MM.1S (cell line): ENCODE measurements at regions not wholly inside any gene's neighbourhood (a gene's known extent, or its start where the extent isn't known, plus 50 kb on each side); places are given as distances from the start of the nearest gene placed in this dataset.

Experiments
- DNase-seq: peaks from one replicate; pipeline ENCODE4 v3.0.0-alpha.2; 2015
- H2AFZ ChIP-seq: fragments of 300-600 bp; sonication (generic); 2 replicates; pipeline ENCODE4 v1.6.0; 2016; ENCODE audit warnings: antibody characterized with exemption, low read length
- H3F3A ChIP-seq: fragments of 300-600 bp; sonication (generic); 2 replicates; pipeline ENCODE4 v1.6.1; 2016; ENCODE audit warnings: mild to moderate bottlenecking, antibody characterized with exemption, low read length, moderate library complexity, mixed read lengths; ENCODE audit not compliant: insufficient read depth
- H3K27ac ChIP-seq: fragments of 300-600 bp; sonication (generic); 2 replicates; pipeline ENCODE4 v1.5.1; 2016; ENCODE audit warnings: mild to moderate bottlenecking, low read length
- H3K27me3 ChIP-seq: fragments of 300-600 bp; sonication (generic); replicated peaks from 2 replicates; pipeline ENCODE4 v1.6.0; 2016; ENCODE audit warnings: low read length; ENCODE audit not compliant: insufficient read depth
- H3K36me3 ChIP-seq: fragments of 300-600 bp; sonication (generic); replicated peaks from 2 replicates; pipeline ENCODE4 v1.6.1; 2016; ENCODE audit warnings: mild to moderate bottlenecking, low read length, mixed read lengths; ENCODE audit not compliant: insufficient read depth
- H3K4me1 ChIP-seq: fragments of 300-600 bp; sonication (generic); 2 replicates; pipeline ENCODE4 v1.6.1; 2016; ENCODE audit warnings: low read length, mixed read lengths
- H3K4me2 ChIP-seq: fragments of 300-600 bp; sonication (generic); 2 replicates; pipeline ENCODE4 v1.6.0; 2016; ENCODE audit warnings: low read depth, low read length
- H3K4me3 ChIP-seq: fragments of 300-600 bp; sonication (generic); 2 replicates; pipeline ENCODE4 v1.5.1; 2016; ENCODE audit warnings: low read length, mixed read lengths
- H3K79me2 ChIP-seq: fragments of 300-600 bp; sonication (generic); 2 replicates; pipeline ENCODE4 v1.6.1; 2016; ENCODE audit warnings: mixed run types, low read length, mixed read lengths
- H3K9ac ChIP-seq: fragments of 300-600 bp; sonication (generic); 2 replicates; pipeline ENCODE4 v1.6.1; 2016; ENCODE audit warnings: low read length, mixed read lengths
- H3K9me2 ChIP-seq: fragments of 300-600 bp; sonication (generic); replicated peaks from 2 replicates; pipeline ENCODE4 v1.6.1; 2016; ENCODE audit warnings: mild to moderate bottlenecking, low read length, mixed read lengths; ENCODE audit not compliant: insufficient read depth
- H3K9me3 ChIP-seq: fragments of 300-600 bp; sonication (generic); replicated peaks from 2 replicates; pipeline ENCODE4 v1.6.1; 2016; ENCODE audit warnings: mild to moderate bottlenecking, low read length, mixed read lengths; ENCODE audit not compliant: insufficient read depth
- H4K20me1 ChIP-seq: fragments of 300-600 bp; sonication (generic); 2 replicates; pipeline ENCODE4 v1.6.1; 2016; ENCODE audit warnings: mild to moderate bottlenecking, low read length, moderate library complexity, mixed read lengths; ENCODE audit not compliant: insufficient read depth
- EZH2 ChIP-seq: fragments of 300-600 bp; sonication (generic); optimal IDR thresholded peaks from 2 replicates; pipeline ENCODE3; 2017; ENCODE audit warnings: low read depth, mild to moderate bottlenecking, antibody characterized with exemption, low read length, mixed read lengths
- EZH2phosphoT487 ChIP-seq: fragments of 300-600 bp; sonication (generic); IDR thresholded peaks from 2 replicates; pipeline ENCODE4 v1.6.1; 2018; ENCODE audit warnings: antibody characterized with exemption, low read length
- TF ChIP-seq, protein P1 (sequence below): fragments of 300-600 bp; sonication (generic); IDR thresholded peaks from 2 replicates; pipeline ENCODE4 v1.5.1; 2016; ENCODE audit warnings: antibody characterized with exemption, low read length, mixed read lengths

- Histone ChIP-seq H3K4me1 (no peaks in the 10 kb centered on the region), H4K20me1 (no peaks in the 10 kb centered on the region), H3K9me2 (no peaks in the 10 kb centered on the region), H3F3A (no peaks in the 10 kb centered on the region), H3K9ac (no peak overlapping the region), H3K79me2 (no peaks in the 10 kb centered on the region), H3K4me2 (no peak overlapping the region), H2AFZ (no peak overlapping the region), H3K27ac (no peak overlapping the region), H3K4me3 (no peak overlapping the region), H3K9me3 (no peaks in the 10 kb centered on the region), H3K36me3 (no peaks in the 10 kb centered on the region), H3K27me3 (no peaks in the 10 kb centered on the region)
- DNase-seq: no peak
- TF ChIP-seq EZH2phosphoT487 (no peak), EZH2 (no peak)
- TF ChIP-seq, protein P1, sequence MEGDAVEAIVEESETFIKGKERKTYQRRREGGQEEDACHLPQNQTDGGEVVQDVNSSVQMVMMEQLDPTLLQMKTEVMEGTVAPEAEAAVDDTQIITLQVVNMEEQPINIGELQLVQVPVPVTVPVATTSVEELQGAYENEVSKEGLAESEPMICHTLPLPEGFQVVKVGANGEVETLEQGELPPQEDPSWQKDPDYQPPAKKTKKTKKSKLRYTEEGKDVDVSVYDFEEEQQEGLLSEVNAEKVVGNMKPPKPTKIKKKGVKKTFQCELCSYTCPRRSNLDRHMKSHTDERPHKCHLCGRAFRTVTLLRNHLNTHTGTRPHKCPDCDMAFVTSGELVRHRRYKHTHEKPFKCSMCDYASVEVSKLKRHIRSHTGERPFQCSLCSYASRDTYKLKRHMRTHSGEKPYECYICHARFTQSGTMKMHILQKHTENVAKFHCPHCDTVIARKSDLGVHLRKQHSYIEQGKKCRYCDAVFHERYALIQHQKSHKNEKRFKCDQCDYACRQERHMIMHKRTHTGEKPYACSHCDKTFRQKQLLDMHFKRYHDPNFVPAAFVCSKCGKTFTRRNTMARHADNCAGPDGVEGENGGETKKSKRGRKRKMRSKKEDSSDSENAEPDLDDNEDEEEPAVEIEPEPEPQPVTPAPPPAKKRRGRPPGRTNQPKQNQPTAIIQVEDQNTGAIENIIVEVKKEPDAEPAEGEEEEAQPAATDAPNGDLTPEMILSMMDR: no peak
These were observed 346.3 kb upstream of the CDH11 start for GRCh38 chr16:65468133-65468532.

DNA sequence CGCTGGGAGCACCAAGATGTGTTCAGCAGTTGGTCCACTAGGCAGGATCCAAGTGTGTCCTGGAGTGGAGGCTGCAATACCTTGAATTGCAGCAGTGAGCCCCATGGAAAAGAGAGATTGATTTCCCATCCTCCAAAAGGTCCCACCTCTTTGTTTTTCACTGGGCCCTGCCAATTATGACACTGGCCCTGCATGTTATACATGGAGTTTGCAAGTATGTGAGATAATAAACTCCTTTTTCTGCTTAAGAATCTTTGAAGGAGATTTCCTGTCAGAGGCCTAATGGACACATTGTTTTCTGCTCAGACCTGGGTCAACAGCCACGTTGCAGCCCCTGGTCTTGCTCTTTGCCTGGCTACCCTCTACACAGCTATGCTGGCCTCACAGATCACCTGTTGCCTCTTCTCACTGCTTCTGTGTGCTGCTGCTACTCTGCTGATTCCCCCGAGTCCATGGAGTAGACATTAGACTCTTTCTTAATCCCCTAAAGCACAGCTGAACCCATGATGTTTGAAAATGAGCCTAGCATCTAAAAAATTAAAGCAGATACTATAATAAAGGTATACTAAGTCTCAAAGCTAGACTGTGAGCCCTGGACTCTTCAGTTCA is 341.9 kb upstream of the CDH11 start:
- no peak overlapping the region for H3K4me2 ChIP-seq
- no peaks in the 10 kb centered on the region for H3K9me2 ChIP-seq
- H3K36me3 ChIP-seq: no peaks in the 10 kb centered on the region
- H3K9ac ChIP-seq: no peak overlapping the region
- no peaks in the 10 kb centered on the region for H3K27me3 ChIP-seq
- no peaks in the 10 kb centered on the region for H4K20me1 ChIP-seq
- no peak overlapping the region for H3K27ac ChIP-seq
- H2AFZ ChIP-seq: no peak overlapping the region
- H3K9me3 ChIP-seq: no peaks in the 10 kb centered on the region
- DNase-seq: no peak
- H3K4me3 ChIP-seq: no peak overlapping the region
- H3K79me2 ChIP-seq: no peaks in the 10 kb centered on the region
- no peaks in the 10 kb centered on the region for H3F3A ChIP-seq
- H3K4me1 ChIP-seq: no peaks in the 10 kb centered on the region
- TF ChIP-seq EZH2: no peak
- no peak for TF ChIP-seq EZH2phosphoT487
- TF ChIP-seq, protein P1: no peak

- H3K27me3 ChIP-seq: no peaks in the 10 kb centered on the region
- no peaks in the 10 kb centered on the region for H3K9me2 ChIP-seq
- no peaks in the 10 kb centered on the region for H3F3A ChIP-seq
- H3K27ac ChIP-seq: no peak overlapping the region
- H3K9me3 ChIP-seq: no peaks in the 10 kb centered on the region
- DNase-seq: no peak
- no peak overlapping the region for H2AFZ ChIP-seq
- H3K79me2 ChIP-seq: no peaks in the 10 kb centered on the region
- no peaks in the 10 kb centered on the region for H3K4me1 ChIP-seq
- H4K20me1 ChIP-seq: no peaks in the 10 kb centered on the region
- no peak overlapping the region for H3K9ac ChIP-seq
- no peak overlapping the region for H3K4me2 ChIP-seq
- TF ChIP-seq EZH2: no peak
- TF ChIP-seq, protein P1: no peak
- no peak for TF ChIP-seq EZH2phosphoT487
- H3K4me3 ChIP-seq: no peak overlapping the region
- no peaks in the 10 kb centered on the region for H3K36me3 ChIP-seq
These were observed 335.2 kb upstream of the CDH11 start for GRCh38 chr16:65457084-65457483.
